ENCODE measurements at regions not wholly inside any gene's neighbourhood (a gene's known extent, or its start where the extent isn't known, plus 50 kb on each side); places are given as distances from the start of the nearest gene placed in this dataset.

- H3K27ac ChIP-seq (ENCODE audit: insufficient read length, low read depth, low read length), result no peak overlapping the region
- Mint-ChIP-seq H3K4me3 (no peak overlapping the region), H3K4me1 (0 out of 4 replicates have a peak, but pooled peaks cover 0 to 2% of the 10 kb centered on the region in 2 experiments), H3K27me3 (ENCODE audit: low read depth) (no peaks in the 10 kb centered on the region), H3K27ac (no peak overlapping the region), H3K36me3 (ENCODE audit: insufficient read depth in 1 of 3, low read depth in 3 of 3) (peaks cover 0 to 2% (median under 1%) of the 10 kb centered on the region in 3 experiments; a peak in 1 of 7 replicates), H3K9me3 (peaks cover 3 to 7% of the 10 kb centered on the region in 2 experiments; a peak in 2 of 5 replicates)
- H3K4me1 ChIP-seq (ENCODE audit: insufficient read depth, low read length), result no peaks in the 10 kb centered on the region
- no peak overlapping the region for H4K91ac ChIP-seq (ENCODE audit: insufficient read length, low read depth, low read length)
- no peak overlapping the region for H2BK12ac ChIP-seq (ENCODE audit: insufficient read length, low read depth, low read length)
- H3K4ac ChIP-seq (ENCODE audit: low read depth, low read length), result no peak overlapping the region
- H2BK15ac ChIP-seq (ENCODE audit: low read depth, low read length), result no peak overlapping the region
- H3K14ac ChIP-seq (ENCODE audit: insufficient read depth, low read length), result no peak overlapping the region
- no peak overlapping the region for H4K8ac ChIP-seq (replicated peaks; ENCODE audit: insufficient read length, low read depth, low read length)
- H3T11ph ChIP-seq (ENCODE audit: low read length), result no peak overlapping the region
- H3K23me2 ChIP-seq (ENCODE audit: insufficient read length, low read depth, low read length, poor library complexity, severe bottlenecking), result no peaks in the 10 kb centered on the region
- H3K27me3 ChIP-seq (ENCODE audit: insufficient read depth, low read length), result no peaks in the 10 kb centered on the region
- H2BK5ac ChIP-seq (ENCODE audit: insufficient read length, low read length), result no peak overlapping the region
- H3K79me1 ChIP-seq (ENCODE audit: insufficient read depth, low read depth, low read length, poor library complexity, severe bottlenecking), result no peaks in the 10 kb centered on the region
- H3K18ac ChIP-seq (ENCODE audit: insufficient read length, low read depth, low read length), result no peak overlapping the region
- H2BK120ac ChIP-seq (ENCODE audit: low read depth, low read length, poor library complexity, severe bottlenecking), result no peak overlapping the region
- H4K5ac ChIP-seq (ENCODE audit: insufficient read length, low read depth, low read length), result no peak overlapping the region
- no peaks in the 10 kb centered on the region for H3K9me3 ChIP-seq (ENCODE audit: control insufficient read depth, low read depth, low read length)
- H2AK5ac ChIP-seq (ENCODE audit: insufficient read length, low read length), result no peak overlapping the region
- H2BK20ac ChIP-seq (ENCODE audit: low read depth, low read length, poor library complexity, severe bottlenecking), result no peak overlapping the region
- H3K79me2 ChIP-seq (ENCODE audit: insufficient read depth, low read length), result no peaks in the 10 kb centered on the region
- H3K9ac ChIP-seq (ENCODE audit: extremely low read depth, insufficient read length, low read length), result no peak overlapping the region
- no peak for TF ChIP-seq CTCF (conservative IDR thresholded peaks at IDR 0.05)
- no peak overlapping the region for H3K23ac ChIP-seq (ENCODE audit: insufficient read length, low read depth, low read length)
- no peaks in the 10 kb centered on the region for H4K20me1 ChIP-seq (ENCODE audit: control insufficient read depth, insufficient read depth, insufficient read length)
- WGBS (ENCODE audit: extremely low coverage, insufficient read length, low lambda C conversion rate), result no CpG with 5 or more reads among the region's 4 CpGs
- no peak overlapping the region for H2AFZ ChIP-seq (ENCODE audit: low read length)
- DNase-seq, result no peak
- no peak overlapping the region for H3K56ac ChIP-seq (ENCODE audit: insufficient read length, low read depth, low read length)
- H3K4me2 ChIP-seq (ENCODE audit: insufficient read depth, insufficient read length, low read length), result no peak overlapping the region
Observed at GRCh38 chr6:85392379-85392778, 57.5 kb upstream of the NT5E start.

Measured in H9 (cell line).